Left lung (tissue), 4 donors: ENCODE measurements at regions not wholly inside any gene's neighbourhood (a gene's known extent, or its start where the extent isn't known, plus 50 kb on each side); places are given as distances from the start of the nearest gene placed in this dataset.

ENCODE experiments used
- ATAC-seq: fragments of 200-7000 bp; cut with Tn5 transposase; one replicate; pipeline ENCODE4 v1.9.1; 2020; ENCODE audit warnings: moderate library complexity
- DNase-seq, 4 donors: peaks; one replicate each; pipeline ENCODE4 v3.0.0-alpha.2; 2013 to 2020
- H3K27ac ChIP-seq, 2 donors: fragments of 200-600 bp; sonication (generic) in 1 of 2; one replicate each; pipeline versions ENCODE4 v1.5.0 to v1.8.0; 2020 to 2021
- H3K27me3 ChIP-seq, 2 donors: fragments of 200-600 bp; sonication (generic) in 1 of 2; one replicate each; pipeline versions ENCODE4 v1.5.0 to v1.8.0; 2020 to 2021
- H3K36me3 ChIP-seq, 2 donors: fragments of 200-600 bp; sonication (generic) in 1 of 2; one replicate each; pipeline versions ENCODE4 v1.5.0 to v1.8.0; 2020 to 2021
- H3K4me1 ChIP-seq, 2 donors: fragments of 200-600 bp; one replicate each; pipeline ENCODE4 v1.8.0; 2021
- H3K4me3 ChIP-seq, 2 donors: fragments of 200-600 bp; sonication (generic) in 1 of 2; one replicate each; pipeline versions ENCODE4 v1.5.0 to v1.8.0; 2020 to 2021; ENCODE audit warnings: mild to moderate bottlenecking in 1 of 2
- H3K9me3 ChIP-seq, 2 donors: fragments of 200-600 bp; sonication (generic) in 1 of 2; one replicate each; pipeline versions ENCODE4 v1.5.0 to v1.8.0; 2020 to 2021
- intact Hi-C, 2 donors: fragments of 100-400 bp; cut with DNase I; formaldehyde crosslinking; loops; one replicate each; pipeline versions ENCODE4 v1.11.2 to v1.14.2; 2022
- TF ChIP-seq, protein P1 (sequence below), 2 donors: fragments of 200-600 bp; sonication (generic) in 1 of 2; IDR thresholded peaks; one replicate each; pipeline versions ENCODE4 v1.5.0 to v1.8.0; 2021; ENCODE audit warnings: antibody characterized with exemption in 2 of 2
- donor health status: DM: no; HTN: yes; CAD: no.
- donor health status: DM: no; HTN: no; CAD: no.

DNA sequence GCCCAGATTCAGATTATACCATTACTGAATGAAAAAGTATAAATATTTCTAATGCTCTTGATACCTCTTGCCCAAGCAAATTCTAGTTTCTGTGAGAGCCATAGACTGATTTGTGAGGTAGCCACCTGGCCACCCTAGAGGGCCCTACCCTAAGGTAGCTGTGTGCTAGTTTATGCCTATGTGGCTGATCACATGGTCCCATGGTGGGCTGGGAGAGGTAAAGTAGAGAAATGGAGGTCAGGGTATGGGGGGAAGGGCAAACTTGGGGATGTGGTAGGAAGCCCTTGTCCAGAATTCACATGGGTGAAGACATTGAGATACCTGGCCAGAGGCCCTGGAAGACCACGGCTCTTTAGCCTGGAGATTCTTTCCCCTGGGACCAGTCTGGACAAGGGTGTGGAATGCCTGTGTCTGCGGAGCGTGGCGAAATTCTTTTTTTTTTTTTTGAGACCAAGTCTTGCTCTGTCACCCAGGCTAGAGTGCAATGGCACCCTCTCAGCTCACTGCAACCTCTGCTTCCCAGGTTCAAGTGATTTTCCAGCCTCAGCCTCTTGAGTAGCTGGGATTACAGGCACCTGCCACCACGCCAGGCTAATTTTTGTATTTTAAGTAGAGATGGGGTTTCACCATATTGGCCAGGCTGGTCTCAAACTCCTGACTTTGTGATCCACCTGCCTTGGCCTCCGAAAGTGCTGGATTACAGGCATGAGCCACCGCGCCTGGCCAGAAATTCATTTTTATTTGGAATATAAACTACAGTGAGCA is 639.4 kb downstream of the ACTR3B start:
- no peaks in the 10 kb centered on the region for H3K27me3 ChIP-seq
- no peak for ATAC-seq
- TF ChIP-seq, protein P1, sequence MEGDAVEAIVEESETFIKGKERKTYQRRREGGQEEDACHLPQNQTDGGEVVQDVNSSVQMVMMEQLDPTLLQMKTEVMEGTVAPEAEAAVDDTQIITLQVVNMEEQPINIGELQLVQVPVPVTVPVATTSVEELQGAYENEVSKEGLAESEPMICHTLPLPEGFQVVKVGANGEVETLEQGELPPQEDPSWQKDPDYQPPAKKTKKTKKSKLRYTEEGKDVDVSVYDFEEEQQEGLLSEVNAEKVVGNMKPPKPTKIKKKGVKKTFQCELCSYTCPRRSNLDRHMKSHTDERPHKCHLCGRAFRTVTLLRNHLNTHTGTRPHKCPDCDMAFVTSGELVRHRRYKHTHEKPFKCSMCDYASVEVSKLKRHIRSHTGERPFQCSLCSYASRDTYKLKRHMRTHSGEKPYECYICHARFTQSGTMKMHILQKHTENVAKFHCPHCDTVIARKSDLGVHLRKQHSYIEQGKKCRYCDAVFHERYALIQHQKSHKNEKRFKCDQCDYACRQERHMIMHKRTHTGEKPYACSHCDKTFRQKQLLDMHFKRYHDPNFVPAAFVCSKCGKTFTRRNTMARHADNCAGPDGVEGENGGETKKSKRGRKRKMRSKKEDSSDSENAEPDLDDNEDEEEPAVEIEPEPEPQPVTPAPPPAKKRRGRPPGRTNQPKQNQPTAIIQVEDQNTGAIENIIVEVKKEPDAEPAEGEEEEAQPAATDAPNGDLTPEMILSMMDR (IDR thresholded peaks at IDR 0.05): no peak
- no peak for DNase-seq
- no peak overlapping the region for H3K27ac ChIP-seq
- H3K9me3 ChIP-seq: peaks cover 0 to 2% of the 10 kb centered on the region in 2 donors
- H3K4me1 ChIP-seq: no peaks in the 10 kb centered on the region
- H3K36me3 ChIP-seq: no peaks in the 10 kb centered on the region
- H3K4me3 ChIP-seq: no peak overlapping the region
- intact Hi-C loops: no loop called here

GRCh38 chr7:153399554-153399940 is 640.0 kb downstream of the ACTR3B start:
- no peak overlapping the region for H3K4me3 ChIP-seq
- no peaks in the 10 kb centered on the region for H3K27me3 ChIP-seq
- TF ChIP-seq, protein P1 (IDR thresholded peaks at IDR 0.05): no peak
- no peak overlapping the region for H3K27ac ChIP-seq
- no peak for DNase-seq
- no peaks in the 10 kb centered on the region for H3K9me3 ChIP-seq
- intact Hi-C loops: no loop called here
- no peaks in the 10 kb centered on the region for H3K4me1 ChIP-seq
- ATAC-seq: no peak
- H3K36me3 ChIP-seq: no peaks in the 10 kb centered on the region

DNA sequence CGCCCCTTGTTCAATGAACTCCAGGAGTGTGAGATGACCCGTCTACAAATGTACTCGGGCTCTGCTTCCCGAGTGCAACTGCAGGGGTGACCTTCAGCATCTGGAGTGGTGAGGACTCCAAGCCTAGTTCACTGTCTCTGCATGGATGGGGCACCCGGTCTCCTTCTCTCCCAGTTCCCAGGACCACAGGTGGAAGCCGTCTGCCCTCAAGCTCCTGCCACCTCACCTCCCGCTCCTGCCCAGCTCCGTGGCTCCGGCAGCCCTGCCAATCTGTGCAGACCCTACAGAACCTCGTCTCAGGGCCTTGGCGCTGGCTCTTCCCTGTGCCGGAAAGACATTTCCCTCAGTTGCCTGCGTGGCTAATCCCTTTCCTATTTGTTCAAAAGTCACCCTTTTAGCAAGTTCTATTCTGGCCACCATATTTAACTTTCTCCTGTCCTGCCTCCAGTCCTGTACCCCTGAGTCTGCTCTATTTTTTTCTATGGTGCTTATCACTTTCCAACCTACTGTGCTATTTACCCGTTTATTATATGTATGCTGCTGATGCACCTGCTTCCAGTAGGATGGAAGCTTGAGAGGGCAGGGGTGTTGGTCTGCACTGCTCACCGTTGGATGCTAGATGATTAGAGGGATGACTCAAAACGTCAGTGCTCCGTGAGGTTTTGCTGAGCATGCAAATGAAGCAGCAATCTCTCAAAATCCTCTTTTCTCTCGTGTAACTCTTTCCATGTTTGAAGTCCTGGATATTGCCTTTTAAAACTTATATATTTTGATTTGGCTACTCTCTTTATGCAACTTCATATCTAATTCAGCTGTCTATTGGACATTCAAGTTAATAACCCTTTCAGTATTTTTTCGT is 641.4 kb downstream of the ACTR3B start:
- intact Hi-C loops: no loop called here
- Histone ChIP-seq H3K4me1 (no peaks in the 10 kb centered on the region), H3K27ac (no peak overlapping the region), H3K36me3 (no peaks in the 10 kb centered on the region), H3K4me3 (no peak overlapping the region), H3K27me3 (no peaks in the 10 kb centered on the region), H3K9me3 (no peaks in the 10 kb centered on the region)
- DNase-seq (no peak), ATAC-seq (no peak)
- TF ChIP-seq, protein P1 (IDR thresholded peaks at IDR 0.05): no peak

GRCh38 chr7:153401795-153402720 is 642.5 kb downstream of the ACTR3B start:
- DNase-seq (no peak), ATAC-seq (no peak)
- TF ChIP-seq, protein P1 (IDR thresholded peaks at IDR 0.05): no peak
- Histone ChIP-seq H3K4me3 (no peak overlapping the region), H3K4me1 (no peaks in the 10 kb centered on the region), H3K36me3 (no peaks in the 10 kb centered on the region), H3K9me3 (no peaks in the 10 kb centered on the region), H3K27ac (no peak overlapping the region), H3K27me3 (no peaks in the 10 kb centered on the region)
- intact Hi-C loops: no loop called here
